Lung (tissue), 11 donors: ENCODE measurements at regions not wholly inside any gene's neighbourhood (a gene's known extent, or its start where the extent isn't known, plus 50 kb on each side); places are given as distances from the start of the nearest gene placed in this dataset.
A peak's percentile ranks its signal among the peaks of the same experiment; 100 is the strongest.

ENCODE experiments used
- ATAC-seq: fragments of 200-7000 bp; cut with Tn5 transposase; one replicate; pipeline ENCODE4 v1.9.1; 2020; ENCODE audit warnings: moderate number of reproducible peaks; ENCODE audit not compliant: insufficient read depth, low FRiP score
- DNase-seq, 3 donors: peaks; one replicate each; pipeline ENCODE4 v3.0.0-alpha.2; 2013 to 2017
- H3K27ac ChIP-seq, 2 donors: one replicate each; pipeline ENCODE4 v1.5.1; 2013; ENCODE audit warnings: mild to moderate bottlenecking in 2 of 2, moderate library complexity in 2 of 2, control low read depth in 1 of 2, inconsistent platforms in 1 of 2, low read depth in 1 of 2, low read length in 1 of 2
- H3K27me3 ChIP-seq, 3 donors: one replicate each; pipeline ENCODE4 v1.5.1; 2013; ENCODE audit warnings: low read length in 2 of 3; ENCODE audit not compliant: control insufficient read depth in 3 of 3, insufficient read depth in 3 of 3
- H3K36me3 ChIP-seq, 4 donors: one replicate each; pipeline ENCODE4 v1.5.1; 2013; ENCODE audit warnings: low read length in 4 of 4, mild to moderate bottlenecking in 1 of 4, moderate library complexity in 1 of 4; ENCODE audit not compliant: control insufficient read depth in 4 of 4, insufficient read depth in 4 of 4
- H3K4me1 ChIP-seq, 5 donors: one replicate each; pipeline ENCODE4 v1.5.1; 2013; ENCODE audit warnings: low read length in 5 of 5, mild to moderate bottlenecking in 2 of 5, moderate library complexity in 1 of 5; ENCODE audit not compliant: control insufficient read depth in 5 of 5, insufficient read depth in 5 of 5
- H3K4me3 ChIP-seq: one replicate; pipeline ENCODE4 v1.5.1; 2013; ENCODE audit warnings: mild to moderate bottlenecking, control low read depth, moderate library complexity
- H3K9ac ChIP-seq, 2 donors: one replicate each; pipeline ENCODE4 v1.5.1; 2013; ENCODE audit warnings: low read length in 2 of 2, control low read depth in 1 of 2; ENCODE audit not compliant: insufficient read depth in 1 of 2
- H3K9me3 ChIP-seq, 4 donors: one replicate each; pipeline ENCODE4 v1.5.1; 2013; ENCODE audit warnings: low read length in 3 of 4, mild to moderate bottlenecking in 1 of 4, moderate library complexity in 1 of 4; ENCODE audit not compliant: control insufficient read depth in 4 of 4, insufficient read depth in 3 of 4
- WGBS, 2 donors: extraction: QIAGEN DNeasy Blood & Tissue Kit; methylation state at CpG; one replicate each; pipeline ENCODE4 v1.1.7; 2013; 5-methylcytosine and 5-hydroxymethylcytosine counted together
- TF ChIP-seq, protein P1 (sequence below): IDR thresholded peaks from 2 replicates; pipeline ENCODE4 v1.5.1; 2012; ENCODE audit warnings: mild to moderate bottlenecking; ENCODE audit errors: control extremely low read depth, extremely low read depth
- donor health status: control.
- donor health status: control.
- donor health status: Bipolar disorder and iron deficiency.
- donor health status: healthy.
- donor health status: DM: yes; HTN: yes; CAD: no.

DNA sequence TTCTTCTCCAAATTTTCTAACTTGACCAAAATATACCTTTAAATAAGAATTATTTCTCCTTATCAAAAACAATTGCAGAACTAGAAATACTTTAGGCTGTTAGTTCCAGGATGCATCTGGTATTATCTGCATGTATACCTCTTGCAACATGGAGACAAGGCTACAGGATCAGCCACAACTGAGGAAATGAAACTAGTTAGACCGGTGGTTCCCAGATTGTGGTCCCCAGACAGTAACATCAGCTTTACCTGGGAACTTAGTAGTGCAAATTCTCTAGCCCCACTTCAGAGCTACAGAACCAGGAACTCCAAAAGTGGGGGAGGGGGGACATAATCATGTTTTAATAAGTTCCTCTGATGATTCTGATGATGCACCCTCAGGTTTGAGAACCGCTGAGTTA, 61.6 kb upstream of the C9orf72 start:
- DNase-seq (peak in 1 of 3 donors; percentile 24), ATAC-seq (no peak)
- WGBS, 2 donors: 41 to 59% methylated on average over 2 of the region's 2 CpGs
- Histone ChIP-seq H3K36me3 (no peaks in the 10 kb centered on the region), H3K27me3 (no peaks in the 10 kb centered on the region), H3K9me3 (no peaks in the 10 kb centered on the region), H3K4me3 (no peak overlapping the region), H3K27ac (no peak overlapping the region), H3K4me1 (peaks cover 0 to 13% (median 2%) of the 10 kb centered on the region in 5 donors), H3K9ac (no peak overlapping the region)
- TF ChIP-seq, protein P1, sequence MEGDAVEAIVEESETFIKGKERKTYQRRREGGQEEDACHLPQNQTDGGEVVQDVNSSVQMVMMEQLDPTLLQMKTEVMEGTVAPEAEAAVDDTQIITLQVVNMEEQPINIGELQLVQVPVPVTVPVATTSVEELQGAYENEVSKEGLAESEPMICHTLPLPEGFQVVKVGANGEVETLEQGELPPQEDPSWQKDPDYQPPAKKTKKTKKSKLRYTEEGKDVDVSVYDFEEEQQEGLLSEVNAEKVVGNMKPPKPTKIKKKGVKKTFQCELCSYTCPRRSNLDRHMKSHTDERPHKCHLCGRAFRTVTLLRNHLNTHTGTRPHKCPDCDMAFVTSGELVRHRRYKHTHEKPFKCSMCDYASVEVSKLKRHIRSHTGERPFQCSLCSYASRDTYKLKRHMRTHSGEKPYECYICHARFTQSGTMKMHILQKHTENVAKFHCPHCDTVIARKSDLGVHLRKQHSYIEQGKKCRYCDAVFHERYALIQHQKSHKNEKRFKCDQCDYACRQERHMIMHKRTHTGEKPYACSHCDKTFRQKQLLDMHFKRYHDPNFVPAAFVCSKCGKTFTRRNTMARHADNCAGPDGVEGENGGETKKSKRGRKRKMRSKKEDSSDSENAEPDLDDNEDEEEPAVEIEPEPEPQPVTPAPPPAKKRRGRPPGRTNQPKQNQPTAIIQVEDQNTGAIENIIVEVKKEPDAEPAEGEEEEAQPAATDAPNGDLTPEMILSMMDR: no peak

DNA sequence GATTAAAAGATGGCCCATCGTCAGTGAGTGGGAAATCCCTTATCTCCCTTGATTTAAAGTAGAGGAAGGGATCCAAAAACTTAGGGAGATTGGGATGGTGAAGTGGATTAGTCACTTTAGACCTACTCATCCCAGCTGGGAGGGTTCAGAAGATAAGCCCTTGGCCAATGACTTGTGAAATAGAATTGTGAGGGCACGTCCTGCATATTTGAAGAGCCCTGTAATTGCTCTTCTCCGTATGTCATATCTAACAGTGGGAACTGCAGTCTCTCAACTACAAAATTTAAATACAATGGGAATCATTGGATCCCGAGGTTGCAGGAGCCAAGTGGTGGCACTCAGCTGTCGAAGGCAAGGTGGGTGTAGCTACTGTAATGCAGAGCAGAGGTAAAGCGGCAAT, 65.4 kb upstream of the C9orf72 start:
- Histone ChIP-seq H3K4me3 (no peak overlapping the region), H3K4me1 (peaks cover 0 to 11% (median 0%) of the 10 kb centered on the region in 5 donors), H3K9me3 (peaks cover 0 to 2% (median 0%) of the 10 kb centered on the region in 4 donors), H3K27me3 (no peaks in the 10 kb centered on the region), H3K36me3 (no peaks in the 10 kb centered on the region), H3K27ac (no peak overlapping the region), H3K9ac (no peak overlapping the region)
- no peak for DNase-seq
- TF ChIP-seq, protein P1: no peak
- no peak for ATAC-seq
- WGBS, 2 donors: 74 to 85% methylated on average over 6 of the region's 6 CpGs

DNA sequence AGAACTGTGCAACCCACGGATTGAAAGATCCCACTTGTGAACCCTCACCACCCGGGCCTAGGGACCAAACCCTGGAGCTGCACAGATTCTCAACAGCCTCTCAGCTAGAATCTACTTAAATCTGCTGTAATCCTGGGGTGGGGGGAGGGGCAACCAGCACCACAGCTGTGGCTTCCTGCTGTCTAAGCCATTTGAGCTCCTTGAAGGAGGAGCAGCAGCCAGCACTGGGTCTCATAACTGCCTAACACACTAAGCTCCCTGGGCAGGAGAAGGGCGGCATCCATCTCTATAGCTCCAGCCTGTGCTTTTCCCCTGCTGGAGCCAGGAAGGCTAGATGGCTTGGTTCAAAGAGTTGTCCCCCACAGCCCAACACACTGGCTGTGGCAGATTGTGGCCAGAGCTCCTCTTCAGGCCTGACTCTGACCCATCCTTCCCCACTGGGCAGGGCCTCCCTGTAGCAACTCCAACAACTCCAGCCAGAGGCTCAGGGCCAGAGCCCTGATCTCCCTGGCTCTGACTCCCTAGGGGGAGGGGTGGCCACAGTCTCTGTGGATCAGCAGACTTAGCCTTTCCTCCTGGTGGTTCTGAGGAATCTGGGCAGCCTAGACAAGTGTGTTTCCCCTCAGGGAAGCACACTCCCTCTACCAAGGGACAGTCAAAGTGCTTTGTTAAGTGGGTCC, 72.0 kb upstream of the C9orf72 start:
- no peaks in the 10 kb centered on the region for H3K36me3 ChIP-seq
- no peaks in the 10 kb centered on the region for H3K27me3 ChIP-seq
- WGBS, 2 donors: 64 to 76% methylated on average over 3 of the region's 3 CpGs
- H3K9ac ChIP-seq: no peak overlapping the region
- H3K4me3 ChIP-seq: no peak overlapping the region
- TF ChIP-seq, protein P1: no peak
- peaks cover 0 to 6% (median 0%) of the 10 kb centered on the region in 5 donors for H3K4me1 ChIP-seq
- H3K9me3 ChIP-seq: peaks cover 0 to 2% (median 0%) of the 10 kb centered on the region in 4 donors
- no peak for ATAC-seq
- H3K27ac ChIP-seq: no peak overlapping the region
- DNase-seq: peak; percentile 26 to 54 (median 32)

DNA sequence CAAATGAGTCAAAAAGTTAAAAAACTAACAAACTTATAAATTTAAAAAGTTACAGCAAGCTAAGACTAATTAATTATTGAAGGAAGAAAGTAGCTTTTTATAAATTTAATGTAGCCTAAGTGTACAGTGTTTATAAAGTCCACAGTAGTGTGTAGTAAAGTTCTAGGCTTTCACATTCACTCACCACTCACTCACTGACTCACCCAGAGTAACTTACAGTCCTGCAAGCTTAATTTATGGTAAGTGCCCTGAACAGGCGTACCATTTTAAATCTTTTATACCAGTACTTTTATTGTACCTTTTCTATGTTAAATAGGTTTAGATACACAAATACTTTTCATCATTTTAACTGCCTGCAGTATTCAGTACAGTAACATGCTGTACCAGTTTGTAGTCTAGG, 80.0 kb upstream of the C9orf72 start:
- Histone ChIP-seq H3K9ac (no peak overlapping the region), H3K4me1 (peaks cover 0 to 2% (median 0%) of the 10 kb centered on the region in 5 donors), H3K36me3 (no peaks in the 10 kb centered on the region), H3K9me3 (no peaks in the 10 kb centered on the region), H3K4me3 (no peak overlapping the region), H3K27ac (no peak overlapping the region), H3K27me3 (no peaks in the 10 kb centered on the region)
- TF ChIP-seq, protein P1: no peak
- DNase-seq (no peak), ATAC-seq (no peak)
- WGBS, 2 donors: 81 to 84% methylated on average over 1 of the region's 1 CpG
